ENCODE measurements at regions not wholly inside any gene's neighbourhood (a gene's known extent, or its start where the extent isn't known, plus 50 kb on each side); places are given as distances from the start of the nearest gene placed in this dataset.

- TF ChIP-seq CTCF (IDR thresholded peaks at IDR 0.05): no peak
- no peak for TF ChIP-seq POLR2A (IDR thresholded peaks at IDR 0.05)
These were observed 340.4 kb upstream of the MMADHC start for GRCh38 chr2:149928011-149928410.
